Liver (tissue), 8 donors: ENCODE measurements at regions not wholly inside any gene's neighbourhood (a gene's known extent, or its start where the extent isn't known, plus 50 kb on each side); places are given as distances from the start of the nearest gene placed in this dataset.
A peak's percentile ranks its signal among the peaks of the same experiment; 100 is the strongest.

Source experiments
- DNase-seq: peaks from one replicate; pipeline ENCODE4 v3.0.0-alpha.2; 2017; ENCODE audit warnings: low spot score
- H3K27ac ChIP-seq, 2 donors: one replicate each; pipeline ENCODE4 v1.7.0; 2013; ENCODE audit warnings: inconsistent platforms in 2 of 2, low read length in 2 of 2, control low read depth in 1 of 2, low read depth in 1 of 2, mild to moderate bottlenecking in 1 of 2
- H3K27me3 ChIP-seq, 4 donors: one replicate each; pipeline versions ENCODE4 v1.6.1 to v1.7.0; 2013; ENCODE audit warnings: low read length in 3 of 4, inconsistent platforms in 1 of 4, mild to moderate bottlenecking in 1 of 4, moderate library complexity in 1 of 4; ENCODE audit not compliant: control insufficient read depth in 4 of 4, insufficient read depth in 4 of 4
- H3K36me3 ChIP-seq, 4 donors: one replicate each; pipeline versions ENCODE4 v1.6.1 to v1.7.0; 2013; ENCODE audit warnings: low read length in 3 of 4, mild to moderate bottlenecking in 3 of 4, low read depth in 1 of 4, moderate library complexity in 1 of 4; ENCODE audit not compliant: control insufficient read depth in 4 of 4, insufficient read depth in 3 of 4
- H3K4me1 ChIP-seq, 4 donors: one replicate each; pipeline versions ENCODE4 v1.6.1 to v1.7.0; 2013; ENCODE audit warnings: low read length in 3 of 4, mild to moderate bottlenecking in 3 of 4, moderate library complexity in 1 of 4; ENCODE audit not compliant: control insufficient read depth in 4 of 4, insufficient read depth in 4 of 4
- H3K4me3 ChIP-seq, 3 donors: one replicate each; pipeline versions ENCODE4 v1.6.1 to v1.7.0; 2013; ENCODE audit warnings: low read length in 3 of 3, control low read depth in 1 of 3, low read depth in 1 of 3, mild to moderate bottlenecking in 1 of 3
- H3K9ac ChIP-seq, 2 donors: one replicate each; pipeline ENCODE4 v1.7.0; 2013; ENCODE audit warnings: low read length in 2 of 2, mild to moderate bottlenecking in 2 of 2, moderate library complexity in 2 of 2, control low read depth in 1 of 2, low read depth in 1 of 2
- H3K9me3 ChIP-seq, 4 donors: one replicate each; pipeline versions ENCODE4 v1.6.1 to v1.7.0; 2013; ENCODE audit warnings: low read length in 3 of 4; ENCODE audit not compliant: control insufficient read depth in 4 of 4
- CTCF ChIP-seq: fragments of 150-350 bp; IDR thresholded peaks from 2 replicates; pipeline ENCODE4 v1.5.1; 2017; ENCODE audit warnings: improper control_type of control experiment, low read depth, low read length; ENCODE audit not compliant: missing input control
- EGR1 ChIP-seq, 2 donors: IDR thresholded peaks; 2 replicates each; pipeline ENCODE4 v1.6.1; 2016 to 2018; ENCODE audit warnings: antibody characterized with exemption in 2 of 2, low read depth in 2 of 2
- FOXA1 ChIP-seq: IDR thresholded peaks from 2 replicates; pipeline ENCODE4 v1.6.1; 2016; ENCODE audit warnings: antibody characterized with exemption
- FOXA2 ChIP-seq: IDR thresholded peaks from 2 replicates; pipeline ENCODE4 v1.6.1; 2016; ENCODE audit warnings: antibody characterized with exemption
- GABPA ChIP-seq, 2 donors: IDR thresholded peaks in 1 of 2; conservative IDR thresholded peaks in 1 of 2; 2 replicates each; pipeline ENCODE4 v1.6.1; 2016; ENCODE audit warnings: antibody characterized with exemption in 2 of 2, mild to moderate bottlenecking in 1 of 2, moderate library complexity in 1 of 2
- HNF4A ChIP-seq, 2 donors: conservative IDR thresholded peaks; 2 replicates each; pipeline ENCODE4 v1.6.1; 2016; ENCODE audit warnings: antibody characterized with exemption in 2 of 2, mild to moderate bottlenecking in 2 of 2
- HNF4G ChIP-seq: IDR thresholded peaks from 2 replicates; pipeline ENCODE4 v1.6.1; 2016; ENCODE audit warnings: antibody characterized with exemption
- MAX ChIP-seq: IDR thresholded peaks from 2 replicates; pipeline ENCODE4 v1.6.1; 2016; ENCODE audit warnings: antibody characterized with exemption
- NR2F2 ChIP-seq: IDR thresholded peaks from 2 replicates; pipeline ENCODE4 v1.6.1; 2016; ENCODE audit warnings: antibody characterized with exemption
- RAD21 ChIP-seq, 2 donors: IDR thresholded peaks; 2 replicates each; pipeline ENCODE4 v1.6.1; 2016; ENCODE audit warnings: antibody characterized with exemption in 2 of 2, mild to moderate bottlenecking in 2 of 2
- REST ChIP-seq: IDR thresholded peaks from 2 replicates; pipeline ENCODE4 v1.6.1; 2016; ENCODE audit warnings: antibody characterized with exemption, mild to moderate bottlenecking
- RXRA ChIP-seq, 2 donors: IDR thresholded peaks; 2 replicates each; pipeline ENCODE4 v1.6.1; 2017 to 2018; ENCODE audit warnings: antibody characterized with exemption in 2 of 2, mild to moderate bottlenecking in 1 of 2
- SP1 ChIP-seq: IDR thresholded peaks from 2 replicates; pipeline ENCODE4 v1.6.1; 2018; ENCODE audit warnings: antibody characterized with exemption, mild to moderate bottlenecking
- TAF1 ChIP-seq: conservative IDR thresholded peaks from 2 replicates; pipeline ENCODE4 v1.6.1; 2016; ENCODE audit warnings: antibody characterized with exemption, mild to moderate bottlenecking
- YY1 ChIP-seq: IDR thresholded peaks from 2 replicates; pipeline ENCODE4 v1.6.1; 2016; ENCODE audit warnings: antibody characterized with exemption, mild to moderate bottlenecking
- WGBS: extraction: QIAGEN DNeasy Blood & Tissue Kit; methylation state at CpG from one replicate; pipeline ENCODE4 v1.1.7; 2013; 5-methylcytosine and 5-hydroxymethylcytosine counted together
- donor health status: healthy.
- donor health status: healthy.
- donor health status: healthy.
- donor health status: healthy.
- donor health status: healthy.

- Histone ChIP-seq H3K4me3 (no peak overlapping the region), H3K27me3 (peaks cover 0 to 4% (median 0%) of the 10 kb centered on the region in 4 donors), H3K4me1 (no peaks in the 10 kb centered on the region), H3K9ac (no peak overlapping the region), H3K9me3 (no peaks in the 10 kb centered on the region), H3K36me3 (no peaks in the 10 kb centered on the region), H3K27ac (no peak overlapping the region)
- no peak for TF ChIP-seq REST
- TF ChIP-seq NR2F2, result no peak
- TF ChIP-seq GABPA (IDR thresholded peaks at IDR 0.05 in 1 of 2, conservative IDR thresholded peaks at IDR 0.05 in 1 of 2), result no peak
- no peak for TF ChIP-seq HNF4A (conservative IDR thresholded peaks at IDR 0.05)
- no peak for TF ChIP-seq FOXA2
- no peak for TF ChIP-seq YY1
- TF ChIP-seq EGR1 (IDR thresholded peaks at IDR 0.05; ENCODE audit: low read depth in 2 of 2), result no peak
- no peak for TF ChIP-seq FOXA1
- TF ChIP-seq HNF4G, result no peak
- TF ChIP-seq SP1, result no peak
- TF ChIP-seq TAF1, result no peak
- no peak for TF ChIP-seq MAX
- no peak for TF ChIP-seq RXRA (IDR thresholded peaks at IDR 0.05)
- no peak for DNase-seq
Observed at GRCh38 chr1:50272912-50273311, 150.3 kb downstream of the DMRTA2 start.

- no peaks in the 10 kb centered on the region for H3K4me1 ChIP-seq
- TF ChIP-seq RAD21 (IDR thresholded peaks at IDR 0.05) (peak; percentile 95 to 97), CTCF (peak; percentile 83), FOXA1 (no peak), EGR1 (IDR thresholded peaks at IDR 0.05; ENCODE audit: low read depth in 2 of 2) (no peak), RXRA (IDR thresholded peaks at IDR 0.05) (peak; percentile 83 to 91)
- no peaks in the 10 kb centered on the region for H3K36me3 ChIP-seq
- H3K27me3 ChIP-seq, result peaks cover 0 to 4% (median 0%) of the 10 kb centered on the region in 4 donors
- no peak overlapping the region for H3K4me3 ChIP-seq
- 61% methylated on average over 2 of the region's 2 CpGs for WGBS
- DNase-seq, result peak; percentile 46
- H3K9ac ChIP-seq, result no peak overlapping the region
- H3K27ac ChIP-seq, result no peak overlapping the region
- no peaks in the 10 kb centered on the region for H3K9me3 ChIP-seq
Observed at GRCh38 chr1:50271968-50272578, 151.2 kb downstream of the DMRTA2 start.
